Activated T-helper 17 cell treated with anti-CD3 and anti-CD28 coated beads, Interleukin-2, amount 50 U/mL, for 72 hours (primary cell): ENCODE measurements at regions not wholly inside any gene's neighbourhood (a gene's known extent, or its start where the extent isn't known, plus 50 kb on each side); places are given as distances from the start of the nearest gene placed in this dataset.

Experiments
- ATAC-seq: fragments of 150-1000 bp; cut with Tn5 transposase; replicated peaks from 2 replicates; pipeline ENCODE4 v1.10.0; 2021; ENCODE audit warnings: mild to moderate bottlenecking, moderate library complexity
- H3K27ac Mint-ChIP-seq: one replicate; pipeline ENCODE4 v1.8.0; 2022; ENCODE audit warnings: mixed read lengths
- H3K27me3 Mint-ChIP-seq: one replicate; pipeline ENCODE4 v1.8.0; 2022; ENCODE audit warnings: mixed read lengths
- H3K36me3 Mint-ChIP-seq: one replicate; pipeline ENCODE4 v1.8.0; 2022; ENCODE audit warnings: low read depth, mild to moderate bottlenecking, mixed read lengths
- H3K4me1 Mint-ChIP-seq: one replicate; pipeline ENCODE4 v1.8.0; 2022; ENCODE audit warnings: mixed read lengths
- H3K4me3 Mint-ChIP-seq: one replicate; pipeline ENCODE4 v1.8.0; 2022; ENCODE audit warnings: mild to moderate bottlenecking, mixed read lengths
- H3K9me3 Mint-ChIP-seq: one replicate; pipeline ENCODE4 v1.8.0; 2022; ENCODE audit warnings: mixed read lengths

DNA sequence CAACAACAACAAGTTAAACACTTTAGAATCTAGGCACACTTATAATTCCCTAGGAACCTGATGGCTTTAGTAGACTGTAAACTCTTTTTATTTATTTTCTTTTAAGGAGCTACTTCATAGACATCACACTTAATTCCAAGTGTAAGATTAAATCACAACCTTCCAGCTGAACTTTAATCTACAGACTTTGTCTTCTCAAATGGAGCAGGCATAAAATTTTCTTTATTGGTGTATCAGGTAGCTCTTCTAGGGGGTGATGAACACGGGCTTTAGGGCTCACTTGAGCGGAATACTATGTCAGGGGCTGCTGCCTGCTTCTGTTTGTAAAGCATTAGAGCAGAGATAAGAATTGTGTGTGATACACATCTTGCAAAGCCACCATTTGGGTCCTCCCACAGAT lies 525.8 kb upstream of the FAT3 start:
- H3K4me3 Mint-ChIP-seq: no peak overlapping the region
- H3K27ac Mint-ChIP-seq: no peak overlapping the region
- H3K4me1 Mint-ChIP-seq: no peaks in the 10 kb centered on the region
- no peaks in the 10 kb centered on the region for H3K27me3 Mint-ChIP-seq
- no peaks in the 10 kb centered on the region for H3K36me3 Mint-ChIP-seq
- no peaks in the 10 kb centered on the region for H3K9me3 Mint-ChIP-seq
- no peak for ATAC-seq

- H3K36me3 Mint-ChIP-seq: no peaks in the 10 kb centered on the region
- no peak overlapping the region for H3K27ac Mint-ChIP-seq
- peaks cover 4% of the 10 kb centered on the region for H3K9me3 Mint-ChIP-seq
- no peaks in the 10 kb centered on the region for H3K27me3 Mint-ChIP-seq
- no peaks in the 10 kb centered on the region for H3K4me1 Mint-ChIP-seq
- no peak overlapping the region for H3K4me3 Mint-ChIP-seq
- ATAC-seq: no peak
Measured at GRCh38 chr11:91694331-91694730, 530.3 kb upstream of the FAT3 start.

GRCh38 chr11:91691872-91692271 lies 532.7 kb upstream of the FAT3 start:
- Mint-ChIP-seq H3K4me1 (no peaks in the 10 kb centered on the region), H3K27ac (no peak overlapping the region), H3K27me3 (no peaks in the 10 kb centered on the region), H3K36me3 (no peaks in the 10 kb centered on the region), H3K9me3 (peaks cover 7% of the 10 kb centered on the region), H3K4me3 (no peak overlapping the region)
- ATAC-seq: no peak

DNA sequence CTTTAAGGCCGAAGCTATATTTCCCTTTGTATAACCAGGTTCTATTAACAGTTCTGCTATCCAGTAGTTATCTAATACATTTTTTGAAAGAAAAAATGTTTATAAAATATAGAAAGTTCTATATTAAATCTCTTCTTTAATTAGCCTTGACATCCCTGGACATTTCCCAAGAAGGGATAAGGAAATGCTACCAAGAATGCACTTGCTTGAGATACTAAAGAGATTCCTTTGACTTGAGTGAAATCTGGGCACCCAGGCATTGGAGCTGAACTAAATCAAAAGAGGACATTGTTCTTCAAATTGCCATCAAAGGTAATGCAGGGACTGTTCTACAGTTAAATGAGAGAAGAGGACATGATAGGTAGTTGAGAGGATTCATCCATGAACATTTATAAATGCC lies 535.9 kb upstream of the FAT3 start:
- no peaks in the 10 kb centered on the region for H3K4me1 Mint-ChIP-seq
- H3K4me3 Mint-ChIP-seq: no peak overlapping the region
- no peaks in the 10 kb centered on the region for H3K27me3 Mint-ChIP-seq
- no peak overlapping the region for H3K27ac Mint-ChIP-seq
- H3K36me3 Mint-ChIP-seq: no peaks in the 10 kb centered on the region
- ATAC-seq: no peak
- peaks cover 12% of the 10 kb centered on the region for H3K9me3 Mint-ChIP-seq

DNA sequence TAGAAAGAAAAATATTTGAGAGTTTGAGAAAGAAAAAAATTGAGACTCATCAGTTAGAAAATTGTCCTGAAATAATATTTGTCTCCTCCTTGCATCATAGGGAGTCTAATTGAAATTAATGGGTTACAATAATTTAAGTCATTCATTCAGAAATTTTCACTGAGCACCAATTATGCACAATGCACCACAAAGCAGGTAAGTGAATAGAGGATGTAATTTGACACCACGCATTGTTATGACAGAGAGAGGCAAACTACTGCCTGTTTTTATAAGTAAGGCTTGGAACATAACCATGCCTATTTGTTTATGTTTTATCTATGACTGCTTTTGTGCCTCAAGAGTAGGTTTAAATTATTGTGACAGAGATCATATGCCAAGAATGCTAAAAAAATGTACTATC lies 537.9 kb upstream of the FAT3 start:
- no peaks in the 10 kb centered on the region for H3K4me1 Mint-ChIP-seq
- H3K27ac Mint-ChIP-seq: no peak overlapping the region
- H3K9me3 Mint-ChIP-seq: peaks cover 8% of the 10 kb centered on the region
- H3K27me3 Mint-ChIP-seq: no peaks in the 10 kb centered on the region
- no peak overlapping the region for H3K4me3 Mint-ChIP-seq
- no peaks in the 10 kb centered on the region for H3K36me3 Mint-ChIP-seq
- no peak for ATAC-seq

DNA sequence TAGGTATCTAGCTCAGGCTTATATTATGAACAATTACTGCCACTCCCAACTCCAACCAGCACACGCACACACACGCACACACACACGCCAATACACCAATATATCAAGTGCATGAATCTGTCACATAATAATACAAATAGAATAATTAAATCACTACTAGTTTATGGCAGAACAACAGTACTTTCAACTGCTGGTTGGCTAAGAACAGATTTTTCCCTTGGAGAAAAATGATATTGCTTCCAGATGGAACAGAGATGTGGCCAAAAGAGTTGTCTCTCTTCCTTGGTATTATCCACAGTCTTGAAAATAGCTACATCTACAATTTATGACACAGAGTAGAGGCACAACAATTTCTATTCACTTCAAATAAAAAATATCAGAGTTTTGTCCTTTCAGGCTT lies 538.3 kb upstream of the FAT3 start:
- Mint-ChIP-seq H3K27ac (no peak overlapping the region), H3K27me3 (no peaks in the 10 kb centered on the region), H3K4me1 (no peaks in the 10 kb centered on the region), H3K9me3 (peaks cover 8% of the 10 kb centered on the region), H3K4me3 (no peak overlapping the region), H3K36me3 (no peaks in the 10 kb centered on the region)
- ATAC-seq: no peak

GRCh38 chr11:91673705-91674104 lies 550.9 kb upstream of the FAT3 start:
- Mint-ChIP-seq H3K27me3 (no peaks in the 10 kb centered on the region), H3K4me3 (no peak overlapping the region), H3K4me1 (no peaks in the 10 kb centered on the region), H3K36me3 (no peaks in the 10 kb centered on the region), H3K27ac (no peak overlapping the region), H3K9me3 (peaks cover 19% of the 10 kb centered on the region)
- ATAC-seq: no peak

GRCh38 chr11:91664521-91664920 lies 560.1 kb upstream of the FAT3 start:
- no peak overlapping the region for H3K4me3 Mint-ChIP-seq
- ATAC-seq: no peak
- no peaks in the 10 kb centered on the region for H3K36me3 Mint-ChIP-seq
- no peaks in the 10 kb centered on the region for H3K4me1 Mint-ChIP-seq
- H3K9me3 Mint-ChIP-seq: peaks cover 5% of the 10 kb centered on the region
- no peak overlapping the region for H3K27ac Mint-ChIP-seq
- no peaks in the 10 kb centered on the region for H3K27me3 Mint-ChIP-seq

DNA sequence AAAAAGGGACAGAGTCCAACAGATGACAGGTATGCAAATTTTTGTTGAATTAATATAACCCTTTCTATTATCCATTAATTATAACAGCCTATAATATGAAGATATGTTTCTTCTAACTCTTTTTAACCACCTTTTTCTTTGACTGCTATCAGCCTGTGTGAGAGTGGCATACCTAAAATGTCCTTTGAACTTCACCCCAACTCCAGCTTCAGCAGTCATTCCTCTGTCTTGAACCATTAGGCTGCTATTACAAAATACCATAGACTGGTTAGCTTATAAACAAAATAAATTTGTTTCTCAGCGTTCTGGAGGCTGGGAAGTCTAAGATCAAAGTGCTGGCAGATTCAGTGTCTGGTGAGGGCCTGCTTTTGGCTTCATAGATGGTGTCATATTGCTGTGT lies 564.6 kb upstream of the FAT3 start:
- no peak for ATAC-seq
- H3K27me3 Mint-ChIP-seq: no peaks in the 10 kb centered on the region
- no peaks in the 10 kb centered on the region for H3K4me1 Mint-ChIP-seq
- H3K9me3 Mint-ChIP-seq: peaks cover 13% of the 10 kb centered on the region
- H3K36me3 Mint-ChIP-seq: no peaks in the 10 kb centered on the region
- H3K4me3 Mint-ChIP-seq: no peak overlapping the region
- no peak overlapping the region for H3K27ac Mint-ChIP-seq

DNA sequence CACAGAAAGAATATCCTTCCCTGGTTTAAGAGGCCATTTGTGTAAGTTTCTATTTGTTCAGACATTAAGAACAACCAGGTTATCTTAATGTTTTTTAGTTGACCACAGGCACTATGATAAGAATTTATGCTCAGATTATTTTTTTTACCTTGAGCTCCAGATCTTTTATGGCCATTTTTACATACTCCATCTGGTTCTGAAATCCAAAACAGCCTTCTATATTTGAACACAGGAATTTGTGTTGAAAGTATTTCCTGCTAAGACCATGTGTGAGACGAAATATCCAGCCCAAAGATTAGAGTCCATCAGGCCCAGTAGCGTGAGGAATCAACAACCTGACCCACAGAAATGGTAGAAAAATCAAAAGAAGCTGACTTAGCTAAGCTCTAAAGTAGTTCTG lies 569.9 kb upstream of the FAT3 start:
- Mint-ChIP-seq H3K9me3 (peaks cover 13% of the 10 kb centered on the region), H3K27me3 (no peaks in the 10 kb centered on the region), H3K36me3 (no peaks in the 10 kb centered on the region)

GRCh38 chr11:91653079-91653754 lies 571.4 kb upstream of the FAT3 start:
- no peaks in the 10 kb centered on the region for H3K36me3 Mint-ChIP-seq
- no peak for ATAC-seq

More for the DNA sequence above, 569.9 kb upstream of the FAT3 start:
- no peak for ATAC-seq
- Mint-ChIP-seq H3K4me1 (no peaks in the 10 kb centered on the region), H3K27ac (no peak overlapping the region), H3K4me3 (no peak overlapping the region)

DNA sequence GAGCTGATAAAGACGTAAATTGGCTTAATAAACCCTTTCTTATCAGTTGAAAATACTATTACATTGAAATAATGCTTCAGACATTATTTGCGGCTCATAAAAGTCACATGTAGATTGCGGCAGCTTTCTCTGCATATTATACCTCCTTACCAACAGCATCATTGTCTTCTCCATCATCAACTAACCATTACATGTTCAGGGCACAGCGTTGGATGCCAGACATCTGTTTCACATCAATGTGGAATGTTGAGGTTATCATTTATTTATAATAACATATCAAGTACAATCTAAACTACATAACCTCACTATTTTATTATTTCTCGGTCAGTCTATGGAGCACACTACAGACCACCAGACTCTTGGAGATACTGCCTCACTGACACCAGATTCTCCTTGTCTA lies 573.8 kb upstream of the FAT3 start:
- Mint-ChIP-seq H3K27ac (no peak overlapping the region), H3K4me3 (no peak overlapping the region), H3K36me3 (no peaks in the 10 kb centered on the region), H3K9me3 (peaks cover 9% of the 10 kb centered on the region), H3K4me1 (no peaks in the 10 kb centered on the region), H3K27me3 (no peaks in the 10 kb centered on the region)
- no peak for ATAC-seq

More at GRCh38 chr11:91653079-91653754, 571.4 kb upstream of the FAT3 start:
- Mint-ChIP-seq H3K9me3 (peaks cover 12% of the 10 kb centered on the region), H3K27ac (no peak overlapping the region), H3K27me3 (no peaks in the 10 kb centered on the region), H3K4me1 (no peaks in the 10 kb centered on the region), H3K4me3 (no peak overlapping the region)

DNA sequence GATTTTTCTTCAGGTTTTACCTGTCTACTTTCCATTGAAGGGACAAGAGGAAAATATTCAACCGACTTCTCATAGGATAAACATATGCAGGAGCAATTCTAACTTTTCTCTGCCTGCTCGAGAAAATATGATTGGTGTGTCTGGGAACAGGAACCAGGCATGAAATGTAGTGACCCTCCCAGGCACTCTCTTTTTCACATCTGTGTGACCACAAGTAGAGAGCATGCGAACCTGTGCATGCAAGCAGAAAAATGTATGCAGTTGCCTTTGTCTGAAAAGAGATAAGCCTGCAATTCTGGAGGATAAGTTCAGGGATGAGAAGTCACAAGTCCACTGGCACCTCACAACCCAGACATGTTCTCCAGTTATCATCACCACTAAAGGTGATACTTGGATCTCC lies 583.5 kb upstream of the FAT3 start:
- Mint-ChIP-seq H3K4me1 (no peaks in the 10 kb centered on the region), H3K9me3 (peaks cover 23% of the 10 kb centered on the region), H3K36me3 (no peaks in the 10 kb centered on the region), H3K27ac (no peak overlapping the region), H3K4me3 (no peak overlapping the region), H3K27me3 (no peaks in the 10 kb centered on the region)
- ATAC-seq: no peak

- peaks cover 15% of the 10 kb centered on the region for H3K9me3 Mint-ChIP-seq
- H3K4me1 Mint-ChIP-seq: no peaks in the 10 kb centered on the region
- ATAC-seq: no peak
- H3K27ac Mint-ChIP-seq: no peak overlapping the region
- no peak overlapping the region for H3K4me3 Mint-ChIP-seq
- H3K36me3 Mint-ChIP-seq: no peaks in the 10 kb centered on the region
- H3K27me3 Mint-ChIP-seq: no peaks in the 10 kb centered on the region
Measured at GRCh38 chr11:91639359-91639758, 585.3 kb upstream of the FAT3 start.

DNA sequence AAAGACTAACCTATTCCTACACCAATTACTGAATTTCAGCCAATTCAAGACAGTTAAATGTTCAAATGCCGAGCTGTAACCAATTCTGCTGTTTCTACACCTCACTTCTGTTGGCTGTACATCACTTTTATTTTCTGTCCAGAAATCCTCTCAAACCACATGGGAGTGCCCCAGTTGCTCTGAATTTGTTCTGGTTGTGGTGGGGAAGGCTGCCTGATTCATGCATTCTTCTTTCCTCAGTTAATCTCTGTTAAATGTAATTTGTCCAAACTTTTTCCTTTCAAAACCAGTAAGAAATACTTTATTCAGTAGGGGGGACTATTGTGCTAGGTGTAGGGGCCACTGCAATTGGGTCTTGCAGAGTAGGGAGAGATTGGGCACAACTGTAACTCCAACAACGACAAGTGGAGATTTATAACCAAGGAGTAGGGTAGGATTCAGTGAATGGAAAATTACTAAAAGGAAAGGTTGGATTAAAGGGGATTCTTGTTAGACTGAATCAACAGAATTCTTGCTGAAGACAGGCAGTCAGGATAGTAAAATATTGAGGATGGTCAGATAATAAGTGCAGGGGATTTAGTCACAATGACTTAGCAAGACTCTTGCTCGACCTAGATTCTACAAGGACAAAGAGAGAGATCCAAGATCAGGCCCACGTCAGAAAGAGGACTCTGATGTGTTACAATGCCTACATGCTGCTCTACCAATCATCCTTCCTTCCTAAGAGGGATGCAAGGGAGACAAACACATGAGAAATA lies 593.5 kb upstream of the FAT3 start:
- no peaks in the 10 kb centered on the region for H3K4me1 Mint-ChIP-seq
- H3K27me3 Mint-ChIP-seq: no peaks in the 10 kb centered on the region
- H3K27ac Mint-ChIP-seq: no peak overlapping the region
- H3K36me3 Mint-ChIP-seq: no peaks in the 10 kb centered on the region
- H3K9me3 Mint-ChIP-seq: peaks cover 4% of the 10 kb centered on the region
- ATAC-seq: no peak
- no peak overlapping the region for H3K4me3 Mint-ChIP-seq
